WERI-Rb-1 (cell line): ENCODE measurements at regions not wholly inside any gene's neighbourhood (a gene's known extent, or its start where the extent isn't known, plus 50 kb on each side); places are given as distances from the start of the nearest gene placed in this dataset.

ENCODE experiments used
- DNase-seq: peaks from one replicate; pipeline ENCODE4 v3.0.0-alpha.2; 2020
- H3K27ac ChIP-seq: fragments of 250-450 bp; sonication (Bioruptor Pico); 2 replicates; pipeline ENCODE4 v1.5.1; 2020; ENCODE audit warnings: mild to moderate bottlenecking, moderate library complexity
- H3K27me3 ChIP-seq: fragments of 250-450 bp; sonication (Bioruptor Pico); 2 replicates; pipeline ENCODE4 v1.5.1; 2021; ENCODE audit warnings: mild to moderate bottlenecking, low read depth, moderate library complexity; ENCODE audit not compliant: insufficient read depth, severe bottlenecking
- H3K36me3 ChIP-seq: fragments of 250-450 bp; sonication (Bioruptor Pico); 2 replicates; pipeline ENCODE4 v1.5.1; 2020; ENCODE audit warnings: mild to moderate bottlenecking, moderate library complexity
- H3K4me3 ChIP-seq: 2 replicates; pipeline ENCODE4 v1.5.1; 2011; ENCODE audit warnings: low read depth, mild to moderate bottlenecking, control low read depth, low read length
- H3K9me3 ChIP-seq: fragments of 250-450 bp; sonication (Bioruptor Pico); 2 replicates; pipeline ENCODE4 v1.5.1; 2021; ENCODE audit warnings: mild to moderate bottlenecking, moderate library complexity; ENCODE audit not compliant: severe bottlenecking
- CTCF ChIP-seq: IDR thresholded peaks from 2 replicates; pipeline ENCODE4 v1.5.1; 2011; ENCODE audit warnings: low read depth, mild to moderate bottlenecking, control low read depth, inconsistent platforms, low read length

GRCh38 chr10:129101232-129101980, 365.6 kb upstream of the MGMT start:
- no peak for DNase-seq
- no peak overlapping the region for H3K27ac ChIP-seq

GRCh38 chr10:129102906-129103693, 363.9 kb upstream of the MGMT start:
- Histone ChIP-seq H3K36me3 (no peaks in the 10 kb centered on the region), H3K27ac (no peak overlapping the region)

More at GRCh38 chr10:129101232-129101980, 365.6 kb upstream of the MGMT start:
- no peaks in the 10 kb centered on the region for H3K9me3 ChIP-seq
- peaks cover 2% of the 10 kb centered on the region for H3K27me3 ChIP-seq
- TF ChIP-seq CTCF, result no peak
- no peaks in the 10 kb centered on the region for H3K36me3 ChIP-seq
- no peak overlapping the region for H3K4me3 ChIP-seq

GRCh38 chr10:129104266-129105045, 362.6 kb upstream of the MGMT start:
- no peaks in the 10 kb centered on the region for H3K9me3 ChIP-seq
- TF ChIP-seq CTCF, result no peak
- no peak overlapping the region for H3K27ac ChIP-seq
- no peak for DNase-seq
- H3K27me3 ChIP-seq, result peaks cover 16% of the 10 kb centered on the region
- no peak overlapping the region for H3K4me3 ChIP-seq
- no peaks in the 10 kb centered on the region for H3K36me3 ChIP-seq

More at GRCh38 chr10:129102906-129103693, 363.9 kb upstream of the MGMT start:
- no peak for TF ChIP-seq CTCF
- no peak overlapping the region for H3K4me3 ChIP-seq
- no peaks in the 10 kb centered on the region for H3K9me3 ChIP-seq
- H3K27me3 ChIP-seq, result peaks cover 8% of the 10 kb centered on the region
- no peak for DNase-seq

GRCh38 chr10:129105266-129105665, 361.8 kb upstream of the MGMT start:
- no peak for DNase-seq
- no peak overlapping the region for H3K27ac ChIP-seq

GRCh38 chr10:129106314-129106713, 360.7 kb upstream of the MGMT start:
- TF ChIP-seq CTCF, result no peak
- peaks cover 24% of the 10 kb centered on the region for H3K27me3 ChIP-seq
- no peak overlapping the region for H3K27ac ChIP-seq
- H3K9me3 ChIP-seq, result no peaks in the 10 kb centered on the region
- H3K36me3 ChIP-seq, result no peaks in the 10 kb centered on the region
- no peak for DNase-seq
- no peak overlapping the region for H3K4me3 ChIP-seq

More at GRCh38 chr10:129105266-129105665, 361.8 kb upstream of the MGMT start:
- Histone ChIP-seq H3K9me3 (no peaks in the 10 kb centered on the region), H3K36me3 (no peaks in the 10 kb centered on the region), H3K27me3 (peaks cover 16% of the 10 kb centered on the region), H3K4me3 (no peak overlapping the region)
- no peak for TF ChIP-seq CTCF
